Endothelial cell of umbilical vein (primary cell): ENCODE measurements at regions not wholly inside any gene's neighbourhood (a gene's known extent, or its start where the extent isn't known, plus 50 kb on each side); places are given as distances from the start of the nearest gene placed in this dataset.

Experiments
- BruUV-seq: library from RNA; stranded (reverse); fragments of 400-500 nt; replicated peaks from 2 replicates; lab custom pipeline; 2021; lab: Mats Ljungman, UMichigan
- CTCF ChIA-PET: fragments of 300-600, 350-600 bp; sonication (Branson Sonifier 250); formaldehyde crosslinking; loops from one replicate; lab custom pipeline; 2021; ENCODE audit warnings: antibody characterized with exemption, inconsistent platforms; lab: Charles Lee
- POLR2A ChIA-PET: fragments of 300-600, 350-600 bp; sonication (Branson Sonifier 250); formaldehyde crosslinking; loops from one replicate; lab custom pipeline; 2021; ENCODE audit warnings: antibody characterized with exemption, inconsistent platforms; lab: Charles Lee
- DNase-seq: peaks from one replicate; pipeline ENCODE4 v3.0.0-alpha.2; 2011; ENCODE audit warnings: low read depth, low spot score
- FAIRE-seq: peaks from 2 replicates; lab custom pipeline; 2011; peaks lifted over from hg19 to GRCh38; lab: Jason Lieb, UNC
- H2AFZ ChIP-seq: 2 replicates; pipeline ENCODE4 v1.6.0; 2012; ENCODE audit warnings: low read depth, low read length, control low read depth, inconsistent platforms
- H3K27ac ChIP-seq: 2 replicates; pipeline ENCODE4 v1.5.1; 2011; ENCODE audit warnings: low read depth, mild to moderate bottlenecking, control low read depth, low read length, moderate library complexity; ENCODE audit not compliant: insufficient read depth
- H3K27me3 ChIP-seq, 2 experiments: 2 replicates each; pipeline versions ENCODE4 v1.6.0 to v1.6.1; 2011; ENCODE audit warnings: low read length in 2 of 2, mixed read lengths in 1 of 2; ENCODE audit not compliant: control insufficient read depth in 2 of 2, insufficient read depth in 2 of 2
- H3K36me3 ChIP-seq, 2 experiments: 2 replicates in 1 of 2; 3 replicates in 1 of 2; pipeline ENCODE4 v1.5.1; 2011; ENCODE audit warnings: low read length in 2 of 2, mild to moderate bottlenecking in 1 of 2, moderate library complexity in 1 of 2; ENCODE audit not compliant: control insufficient read depth in 2 of 2, insufficient read depth in 2 of 2; ENCODE audit errors: extremely low read depth in 1 of 2
- H3K4me1 ChIP-seq: 3 replicates; pipeline ENCODE4 v1.5.1; 2011; ENCODE audit warnings: mild to moderate bottlenecking, low read length; ENCODE audit not compliant: control insufficient read depth, insufficient read depth; ENCODE audit errors: extremely low read depth
- H3K4me2 ChIP-seq: 2 replicates; pipeline ENCODE4 v1.6.1; 2011; ENCODE audit warnings: low read length, control low read depth, mixed read lengths; ENCODE audit not compliant: insufficient read depth
- H3K4me3 ChIP-seq, 3 experiments: fragments of 200-600 bp in 1 of 3; sonication (generic), shearing (Covaris generic) in 1 of 3; replicated peaks in 1 of 3; 2 replicates each; pipeline ENCODE4 v1.5.1; 2011 to 2016; ENCODE audit warnings: control low read depth in 3 of 3, low read length in 3 of 3, mild to moderate bottlenecking in 2 of 3, inconsistent platforms in 1 of 3, low read depth in 1 of 3, moderate library complexity in 1 of 3; ENCODE audit not compliant: insufficient read depth in 1 of 3
- H3K79me2 ChIP-seq: 2 replicates; pipeline ENCODE4 v1.6.0; 2012; ENCODE audit warnings: low read length, inconsistent platforms; ENCODE audit not compliant: control insufficient read depth, insufficient read depth
- H3K9ac ChIP-seq: replicated peaks from 2 replicates; pipeline ENCODE3; 2011; ENCODE audit warnings: low read length, control low read depth; ENCODE audit not compliant: insufficient read depth; ENCODE audit errors: extremely low read depth
- H3K9me1 ChIP-seq: replicated peaks from 3 replicates; pipeline ENCODE4 v1.6.0; 2011; ENCODE audit warnings: mild to moderate bottlenecking, low read length; ENCODE audit not compliant: control insufficient read depth, insufficient read depth; ENCODE audit errors: extremely low read depth
- H3K9me3 ChIP-seq: replicated peaks from 2 replicates; pipeline ENCODE4 v1.5.1; 2012; ENCODE audit warnings: low read length, inconsistent platforms; ENCODE audit not compliant: control insufficient read depth, insufficient read depth
- H4K20me1 ChIP-seq: replicated peaks from 2 replicates; pipeline ENCODE3; 2011; ENCODE audit warnings: mild to moderate bottlenecking, low read length; ENCODE audit not compliant: control insufficient read depth, insufficient read depth; ENCODE audit errors: extremely low read depth
- CTCF ChIP-seq, 2 donors: IDR thresholded peaks; 1 replicate in 1 of 2; 2 replicates in 1 of 2; pipeline ENCODE4 v1.5.1; 2011; ENCODE audit warnings: low read length in 2 of 2, mild to moderate bottlenecking in 2 of 2, moderate library complexity in 2 of 2, control low read depth in 1 of 2, inconsistent platforms in 1 of 2, low read depth in 1 of 2; ENCODE audit not compliant: insufficient read depth in 1 of 2; ENCODE audit errors: extremely low read depth in 1 of 2
- EZH2 ChIP-seq: IDR thresholded peaks from 2 replicates; pipeline ENCODE4 v1.6.1; 2012; ENCODE audit warnings: borderline replicate concordance, low read depth, mild to moderate bottlenecking, moderate library complexity, low read length, inconsistent platforms; ENCODE audit not compliant: severe bottlenecking
- FOS ChIP-seq: IDR thresholded peaks from 2 replicates; pipeline ENCODE4 v1.6.1; 2011; ENCODE audit warnings: mild to moderate bottlenecking, low read length, moderate library complexity, borderline replicate concordance; ENCODE audit not compliant: insufficient read depth
- GATA2 ChIP-seq: IDR thresholded peaks from 2 replicates; pipeline ENCODE4 v1.7.0; 2011; ENCODE audit warnings: low read depth, mild to moderate bottlenecking, moderate library complexity, mixed read lengths, low read length; ENCODE audit not compliant: insufficient read length, insufficient read depth
- JUN ChIP-seq: IDR thresholded peaks from 2 replicates; pipeline ENCODE4 v1.6.1; 2011; ENCODE audit warnings: borderline replicate concordance, low read depth; ENCODE audit not compliant: insufficient read length, insufficient read depth
- MAX ChIP-seq: IDR thresholded peaks from 2 replicates; pipeline ENCODE4 v1.6.1; 2011; ENCODE audit not compliant: insufficient read depth, insufficient read length
- MYC ChIP-seq: IDR thresholded peaks from one replicate; pipeline ENCODE4 v1.6.1; 2011; ENCODE audit warnings: mild to moderate bottlenecking, low read depth, low read length
- POLR2A ChIP-seq: IDR thresholded peaks from 2 replicates; pipeline ENCODE4 v1.6.1; 2012; ENCODE audit warnings: low read depth, mild to moderate bottlenecking, control low read depth, low read length
- POLR2AphosphoS5 ChIP-seq: IDR thresholded peaks from 2 replicates; pipeline ENCODE4 v1.6.1; 2012; ENCODE audit warnings: low read depth, mild to moderate bottlenecking, control low read depth, low read length, moderate library complexity; ENCODE audit not compliant: insufficient read depth
- dilution Hi-C: fragments of 300-500 bp; cut with MboI; formaldehyde crosslinking; loops from one replicate; pipeline ENCODE4 v1.15.0; 2019; ENCODE audit warnings: low sequenced_read_pairs; ENCODE audit not compliant: extremely low pct_ligation_motif_present
- intact Hi-C: fragments of 100-400 bp; cut with micrococcal nuclease; formaldehyde crosslinking; loops from one replicate; pipeline ENCODE4 v1.10.0; 2022

GRCh38 chr2:62412347-62412742, 93.7 kb downstream of the TMEM17 start:
- intact Hi-C loops (loop anchor here (1.0 to 10.0 kb wide), 4 partner anchors 108 to 878 kb away; partner anchors contain the start of gene XPO1), dilution Hi-C loops (no loop called here)
- no peaks in the 10 kb centered on the region for H3K79me2 ChIP-seq
- no peak overlapping the region for H3K27ac ChIP-seq
- BruUV-seq: no TSS peak
- no peaks in the 10 kb centered on the region for H3K9me1 ChIP-seq
- no peaks in the 10 kb centered on the region for H3K36me3 ChIP-seq
- H3K4me3 ChIP-seq: no peak overlapping the region
- ChIA-PET CTCF (interaction anchor here (0.7 to 7.3 kb wide), 18 partner anchors 15 to 541 kb away, joined by 3 to 159 read pairs (median 4); partner anchors contain the start of gene B3GNT2), POLR2A (interaction anchor here (1.3 kb wide), 1 partner anchor 31 kb away, joined by 3 read pairs; no protein-coding TSS in a partner anchor)
- no peaks in the 10 kb centered on the region for H3K27me3 ChIP-seq
- DNase-seq: no peak
- no peak overlapping the region for H3K4me2 ChIP-seq
- no peaks in the 10 kb centered on the region for H4K20me1 ChIP-seq
- H3K9me3 ChIP-seq: no peaks in the 10 kb centered on the region
- peaks cover 6% of the 10 kb centered on the region for H3K4me1 ChIP-seq
- no peak overlapping the region for H3K9ac ChIP-seq
- FAIRE-seq: no peak
- no peak overlapping the region for H2AFZ ChIP-seq
- TF ChIP-seq FOS (no peak), JUN (no peak)

- no peaks in the 10 kb centered on the region for H3K9me3 ChIP-seq
- no peak for DNase-seq
- dilution Hi-C loops (no loop called here), intact Hi-C loops (loop anchor here (2.0 to 10.0 kb wide), 2 partner anchors 214 to 876 kb away; partner anchors contain the start of genes B3GNT2 and XPO1)
- H3K36me3 ChIP-seq: no peaks in the 10 kb centered on the region
- FAIRE-seq: no peak
- H3K4me1 ChIP-seq: peaks cover 6% of the 10 kb centered on the region
- TF ChIP-seq MYC: no peak
- TF ChIP-seq POLR2A: no peak
- TF ChIP-seq MAX: no peak
- no peak for TF ChIP-seq EZH2
- TF ChIP-seq FOS: no peak
- no peak for TF ChIP-seq JUN
- TF ChIP-seq GATA2: no peak
- no peak for TF ChIP-seq POLR2AphosphoS5
- no peak for TF ChIP-seq CTCF (IDR thresholded peaks at IDR 0.05; ENCODE audit: extremely low read depth in 1 of 2, insufficient read depth in 1 of 2, low read depth in 1 of 2, low read length in 2 of 2)
- ChIA-PET POLR2A (interaction anchor here (1.3 kb wide), 1 partner anchor 29 kb away, joined by 3 read pairs; no protein-coding TSS in a partner anchor), CTCF (interaction anchor here (0.7 to 7.3 kb wide), 19 partner anchors 9 to 493 kb away, joined by 3 to 159 read pairs (median 4); no protein-coding TSS in a partner anchor)
- no TSS peak for BruUV-seq
- no peak overlapping the region for H3K4me3 ChIP-seq
- H3K27ac ChIP-seq: peak overlapping the region; percentile 2
- H3K4me2 ChIP-seq: no peak overlapping the region
- no peaks in the 10 kb centered on the region for H3K27me3 ChIP-seq
- H3K9ac ChIP-seq: no peak overlapping the region
- no peaks in the 10 kb centered on the region for H4K20me1 ChIP-seq
- peak overlapping the region; percentile 98 for H2AFZ ChIP-seq
- no peaks in the 10 kb centered on the region for H3K9me1 ChIP-seq
- H3K79me2 ChIP-seq: no peaks in the 10 kb centered on the region
These were observed 95.0 kb downstream of the TMEM17 start for GRCh38 chr2:62410926-62411456.
